T-helper 9 cell (primary cell): ENCODE measurements at regions not wholly inside any gene's neighbourhood (a gene's known extent, or its start where the extent isn't known, plus 50 kb on each side); places are given as distances from the start of the nearest gene placed in this dataset.
"Not testable (repeated sequence)": the region's sequence is repeated elsewhere in the genome, so short reads cannot be mapped to it uniquely, and the experiment has no call there.

ENCODE experiments used
- DNase-seq: peaks from one replicate; pipeline ENCODE4 v3.0.0-alpha.2; 2020

DNA sequence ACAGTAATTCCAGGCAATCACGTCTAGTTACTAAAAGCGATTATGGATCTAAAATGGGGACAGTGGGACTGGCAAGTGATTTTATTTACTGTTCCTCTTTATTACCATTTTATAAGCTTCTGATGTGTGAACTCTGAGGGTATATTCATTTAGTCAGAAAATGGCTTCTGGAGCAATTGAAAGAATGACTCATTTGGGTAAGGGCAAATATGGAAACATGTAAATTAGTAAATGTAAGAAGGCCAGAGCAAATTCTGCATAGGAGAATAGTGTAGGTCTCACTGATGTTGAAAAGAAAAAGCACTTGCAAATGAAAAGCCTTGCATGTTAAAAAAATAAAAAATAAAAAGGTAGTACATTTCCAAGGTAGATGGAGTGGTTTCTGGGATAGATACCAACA, 262.2 kb downstream of the KLF5 start:
- DNase-seq, result no peak

DNA sequence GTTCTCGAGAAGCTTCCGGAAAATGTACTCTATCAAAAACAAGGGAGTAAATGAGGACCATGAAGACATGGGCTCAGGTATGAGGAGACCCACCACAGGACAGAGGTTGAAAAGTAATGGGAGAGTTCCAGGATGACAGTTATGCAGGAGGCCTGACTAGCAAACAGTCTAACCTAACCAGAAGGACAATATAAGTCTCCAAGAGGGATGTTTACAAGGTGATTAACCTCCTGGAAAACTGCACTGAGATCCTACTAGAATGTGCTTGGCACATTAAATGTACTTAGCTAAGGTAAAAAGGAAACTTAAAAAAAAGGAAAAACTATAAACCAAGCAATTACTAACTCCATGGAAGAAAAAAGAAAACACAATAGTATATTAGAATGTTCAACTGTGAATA, 258.3 kb downstream of the KLF5 start:
- DNase-seq, result no peak

DNA sequence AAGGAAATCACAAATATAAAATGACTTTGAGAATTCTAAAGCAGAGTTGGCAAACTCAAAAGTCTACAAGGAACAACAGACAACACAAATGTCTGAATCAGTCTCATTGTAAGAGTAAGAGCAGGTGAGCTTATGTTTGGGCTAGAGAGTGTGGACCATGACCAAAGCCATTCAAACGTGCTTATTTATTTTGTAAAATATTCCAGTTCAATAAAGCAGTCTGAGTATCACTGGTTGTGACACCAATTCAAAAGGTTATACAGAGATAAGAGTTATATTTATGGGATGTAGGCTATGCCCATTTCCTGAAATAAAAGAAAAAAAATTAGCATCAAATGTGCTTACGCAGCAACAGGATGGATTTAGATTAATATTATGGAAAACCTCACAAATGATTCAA, 251.6 kb downstream of the KLF5 start:
- no peak for DNase-seq

DNA sequence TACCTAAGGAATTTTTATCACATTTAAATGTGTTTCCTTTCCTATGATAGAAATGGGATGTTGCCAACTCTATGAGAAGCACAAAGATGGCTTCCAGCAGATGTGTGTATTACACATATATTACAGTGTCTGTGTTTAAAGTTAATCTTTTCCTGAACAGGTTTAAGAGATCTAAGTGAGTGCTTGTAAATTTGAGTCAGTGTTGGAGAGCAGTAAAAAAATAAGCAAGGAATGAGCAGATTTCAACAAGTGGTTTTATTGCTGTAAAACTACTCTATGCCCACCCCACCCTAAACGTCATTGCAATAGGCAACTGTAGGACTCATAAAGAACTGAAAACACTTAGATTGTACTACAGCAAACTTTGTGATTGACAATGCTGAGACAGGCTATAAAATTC, 248.7 kb downstream of the KLF5 start:
- DNase-seq, result no peak

DNA sequence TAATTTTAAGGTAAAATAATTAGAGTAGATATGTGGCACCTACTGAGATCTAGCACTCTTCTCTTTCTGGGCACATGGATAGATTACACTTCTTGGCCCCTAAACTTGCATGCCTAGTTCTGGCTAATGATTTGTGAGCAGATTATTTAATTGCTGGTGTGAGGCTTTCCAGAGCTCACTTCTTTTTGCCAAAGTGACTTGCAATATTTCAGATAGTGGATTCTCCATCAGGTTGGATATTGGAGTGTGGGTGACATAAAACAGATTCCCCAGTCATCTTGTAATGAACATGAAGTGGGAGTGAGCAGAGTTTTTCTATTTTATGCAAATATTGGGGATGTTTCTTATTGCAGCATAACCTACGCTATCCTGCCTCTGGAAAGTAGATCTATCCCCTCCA, 247.9 kb downstream of the KLF5 start:
- DNase-seq, result no peak

DNA sequence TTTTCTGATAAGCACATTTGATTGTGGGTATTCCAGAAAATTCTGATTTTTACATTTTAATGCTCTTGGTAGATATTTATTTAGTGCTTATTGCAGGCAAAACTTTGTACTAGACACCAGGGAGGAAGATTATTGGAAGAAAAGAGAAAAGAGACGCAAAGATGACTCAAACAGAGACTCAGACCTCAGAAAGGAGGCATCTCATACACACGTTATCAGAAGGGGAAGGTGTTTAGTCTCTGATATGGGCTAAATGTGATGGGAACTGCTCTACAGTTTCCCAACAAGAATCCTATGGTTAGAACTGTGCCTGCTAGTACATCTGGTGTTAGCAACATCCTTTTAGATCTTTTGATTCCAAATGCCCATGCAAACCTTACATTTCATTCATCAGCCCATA, 245.6 kb downstream of the KLF5 start:
- DNase-seq, result no peak

DNA sequence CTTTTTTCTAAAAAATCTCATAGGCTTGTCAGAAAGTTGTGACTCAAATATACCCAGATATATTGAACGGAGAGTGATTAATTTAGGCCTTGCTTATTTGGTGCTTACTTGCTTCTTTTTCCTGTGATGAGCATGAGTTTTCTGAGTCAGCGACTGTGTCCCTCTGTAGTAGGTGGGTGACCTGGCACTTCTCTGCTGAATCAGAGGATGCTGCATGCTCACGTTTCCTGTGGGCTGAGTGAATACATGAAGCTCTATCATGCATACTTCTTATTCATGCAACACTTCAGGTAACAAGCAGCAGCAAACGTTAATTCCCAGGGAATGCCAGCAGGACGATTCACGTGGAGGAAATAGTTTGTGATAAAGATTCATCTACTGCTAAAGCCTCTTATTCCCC, 245.0 kb downstream of the KLF5 start:
- no peak for DNase-seq

DNA sequence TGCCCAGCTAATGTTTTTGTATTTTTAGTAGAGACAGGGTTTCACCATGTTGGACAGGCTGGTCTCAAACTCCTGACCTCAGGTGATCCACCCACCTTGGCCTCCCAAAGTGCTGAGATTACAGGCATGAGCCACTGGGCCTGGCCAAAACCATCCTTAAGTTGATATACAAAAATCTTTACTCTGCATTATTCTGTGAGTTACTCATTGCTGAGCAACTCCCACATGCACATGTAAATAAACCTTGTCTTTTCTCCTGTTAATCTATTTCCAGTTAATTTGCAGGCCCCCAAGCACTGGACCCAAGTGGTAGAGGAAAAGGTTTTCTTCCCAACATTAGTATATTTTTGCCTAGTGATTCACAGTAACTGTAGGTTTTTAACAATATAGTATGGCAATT, 242.8 kb downstream of the KLF5 start:
- not testable (repeated sequence) for DNase-seq

DNA sequence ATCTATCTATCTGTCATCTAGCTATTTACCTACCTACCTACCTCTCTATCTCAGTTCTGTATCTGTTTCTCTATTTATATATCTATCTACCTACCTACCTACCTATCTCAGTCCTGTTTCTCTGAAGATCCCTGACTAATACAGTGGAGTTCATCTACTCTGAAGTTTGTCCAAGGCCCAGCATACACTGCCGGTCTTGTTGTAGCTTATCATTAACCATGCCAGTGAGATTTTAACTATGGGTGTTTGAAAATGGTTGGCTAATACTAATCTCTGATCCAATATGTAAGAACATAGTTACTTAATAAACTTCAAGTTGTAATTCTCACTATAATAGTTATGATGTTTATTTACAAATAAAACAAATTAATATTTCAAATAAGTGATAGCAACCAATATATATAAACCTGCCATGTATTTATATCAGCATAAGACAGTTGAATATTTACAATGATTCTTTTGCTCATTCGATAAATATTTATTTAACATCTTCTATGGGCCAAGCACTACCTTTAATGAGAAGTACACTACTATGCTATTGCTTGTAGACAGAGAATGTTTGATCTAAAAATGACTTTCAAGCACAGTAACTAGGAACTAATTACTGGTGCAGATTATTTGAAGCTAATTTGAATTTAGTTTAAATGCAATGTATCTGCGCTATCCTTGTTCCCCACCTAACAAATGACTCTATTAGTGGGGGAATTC, 242.1 kb downstream of the KLF5 start:
- no peak for DNase-seq

DNA sequence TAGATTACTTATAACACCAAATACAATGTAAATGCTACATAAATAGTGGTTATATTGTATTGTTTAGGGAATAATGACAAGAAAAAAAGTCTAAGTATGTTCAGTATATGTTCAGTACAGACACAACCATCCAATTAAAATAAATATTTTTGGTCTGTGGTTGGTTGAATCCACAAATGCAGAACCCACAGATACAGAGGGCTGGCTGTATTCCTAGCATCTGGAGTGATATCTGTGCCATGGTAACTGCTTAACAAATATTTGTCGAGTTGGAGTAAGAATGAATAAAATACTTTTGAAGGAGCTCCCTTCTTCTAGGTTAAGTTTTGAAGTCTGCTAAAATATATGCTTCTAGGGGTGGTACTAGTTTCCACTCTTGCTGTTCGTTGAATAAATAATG, 241.0 kb downstream of the KLF5 start:
- DNase-seq, result no peak

DNA sequence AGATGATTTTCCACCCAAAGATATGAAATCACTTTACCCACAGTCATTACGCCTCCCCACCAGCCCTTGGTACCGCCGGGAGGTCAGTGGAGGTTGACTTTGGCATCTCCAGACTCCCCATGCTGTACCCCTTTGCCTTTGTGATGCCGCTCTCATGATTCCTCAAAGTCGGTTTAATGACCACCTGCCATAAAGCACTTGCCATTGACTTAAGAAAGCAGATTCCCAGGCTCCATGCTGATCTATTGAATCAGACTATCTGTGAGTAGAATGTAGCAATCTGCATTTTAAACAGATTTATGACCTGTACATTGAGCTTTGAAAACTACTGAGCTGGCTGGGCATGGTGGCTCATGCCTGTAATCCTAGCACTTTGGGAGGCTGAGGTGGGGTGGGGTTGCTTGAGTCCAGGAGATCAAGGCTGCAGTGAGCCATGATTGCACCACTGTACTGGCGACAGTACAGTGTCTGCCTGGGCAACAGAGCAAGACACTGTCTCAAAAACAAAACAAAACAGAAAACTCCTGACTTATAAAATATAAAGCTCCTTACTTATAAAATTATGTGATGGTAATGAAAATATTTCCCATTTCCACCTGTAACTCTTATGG, 235.2 kb downstream of the KLF5 start:
- no peak for DNase-seq

DNA sequence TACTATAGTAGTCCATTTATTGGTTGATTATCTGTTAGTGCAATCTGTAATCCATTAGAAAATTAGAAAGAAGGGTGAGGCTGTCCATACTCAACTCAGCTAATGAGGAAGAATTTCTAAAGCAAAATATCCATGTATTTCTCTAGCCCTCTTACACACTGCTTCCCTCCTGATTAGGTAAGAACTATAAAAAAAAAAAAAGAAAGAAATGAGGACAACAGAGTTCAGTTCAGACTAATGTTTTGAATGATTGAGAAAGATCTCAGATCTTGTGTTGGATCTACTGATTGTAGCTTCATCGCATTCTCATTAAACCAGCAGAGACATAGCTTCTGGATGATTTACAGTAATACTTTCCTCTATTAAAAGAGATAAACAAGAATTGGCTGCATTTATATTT, 233.3 kb downstream of the KLF5 start:
- DNase-seq, result no peak

DNA sequence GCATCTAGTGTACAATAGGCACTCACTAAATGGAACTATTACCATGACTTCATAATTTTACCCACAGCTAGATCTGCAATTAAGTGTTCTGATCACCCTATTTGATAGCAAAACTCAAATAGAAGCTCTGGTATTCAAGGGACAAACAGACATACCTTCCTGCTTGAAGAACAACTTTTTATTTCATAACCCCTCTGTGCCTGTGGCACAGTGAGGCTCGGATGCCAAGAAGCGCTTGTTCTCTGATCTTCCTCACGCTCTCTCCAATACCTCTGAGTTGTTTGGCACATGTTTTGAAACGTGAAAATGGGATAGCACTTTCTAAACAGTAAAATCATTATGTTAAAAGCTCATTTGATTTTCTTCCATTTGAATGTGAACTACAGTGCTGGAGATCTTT, 232.0 kb downstream of the KLF5 start:
- DNase-seq, result no peak

DNA sequence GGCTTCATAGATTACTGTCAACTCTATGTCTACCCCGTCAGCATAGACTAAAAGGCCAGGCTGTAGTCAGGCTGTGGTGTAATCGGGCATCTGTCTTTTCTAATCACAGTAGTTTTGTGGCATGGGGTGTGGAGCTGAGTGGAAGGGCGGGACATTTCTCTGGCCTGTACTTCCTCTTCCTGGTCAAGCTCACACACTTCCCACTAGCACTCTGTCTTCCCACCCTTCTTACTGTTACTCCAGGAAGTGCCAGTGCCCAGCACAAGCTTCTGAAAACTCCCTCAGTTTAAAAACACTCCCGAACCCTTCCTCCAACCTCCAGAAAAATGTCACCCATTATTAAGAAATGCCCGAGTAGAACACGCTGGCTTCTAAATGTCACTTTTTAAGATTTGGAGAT, 229.8 kb downstream of the KLF5 start:
- no peak for DNase-seq

DNA sequence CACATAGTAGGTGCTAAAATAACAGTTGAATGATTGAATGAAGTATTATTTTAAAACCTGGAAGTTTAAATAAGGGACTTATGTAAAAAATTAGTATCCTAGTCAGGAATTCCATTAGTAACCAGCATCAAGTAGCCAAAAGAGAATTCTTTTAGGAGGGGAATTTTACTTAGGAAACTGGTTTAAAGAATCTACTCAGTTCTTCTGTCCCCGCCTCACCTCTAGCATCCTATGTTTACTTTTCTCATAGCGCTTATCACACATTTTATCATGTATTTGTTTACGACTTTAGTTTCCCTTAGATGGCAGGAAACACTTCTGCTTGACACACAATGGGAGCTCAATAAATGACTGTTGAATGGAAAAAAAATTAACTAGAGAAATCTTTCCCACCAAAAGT, 229.0 kb downstream of the KLF5 start:
- no peak for DNase-seq

DNA sequence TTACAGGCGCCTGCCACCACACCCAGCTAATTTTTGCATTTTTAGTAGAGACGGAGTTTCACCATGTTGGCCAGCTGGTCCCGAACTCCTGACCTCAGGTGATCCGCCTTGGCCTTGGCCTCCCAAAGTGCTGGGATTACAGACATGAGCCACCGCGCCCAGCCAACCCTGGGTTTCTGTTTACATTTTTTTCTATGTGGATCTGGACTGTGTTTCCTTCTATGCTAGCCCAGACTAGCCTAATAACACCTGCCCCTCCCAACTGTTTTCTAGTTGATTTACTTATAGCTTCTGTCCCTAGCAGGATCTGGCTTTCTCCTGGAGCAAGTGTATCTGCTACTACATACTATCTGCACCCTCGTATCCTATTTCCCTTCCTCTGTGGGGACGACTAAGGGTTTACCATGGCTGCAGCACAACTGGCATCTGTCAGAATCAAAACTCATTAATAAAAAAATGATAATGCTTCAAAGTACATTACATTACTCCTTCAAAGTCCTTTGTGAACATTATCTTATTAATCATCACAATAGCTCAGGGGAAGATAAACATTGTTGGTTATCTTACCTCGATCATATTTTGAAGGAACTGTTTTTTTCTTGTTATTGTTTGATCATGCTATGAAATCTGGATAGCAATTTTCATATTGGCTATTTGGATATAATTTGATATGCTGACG, 228.3 kb downstream of the KLF5 start:
- no peak for DNase-seq

DNA sequence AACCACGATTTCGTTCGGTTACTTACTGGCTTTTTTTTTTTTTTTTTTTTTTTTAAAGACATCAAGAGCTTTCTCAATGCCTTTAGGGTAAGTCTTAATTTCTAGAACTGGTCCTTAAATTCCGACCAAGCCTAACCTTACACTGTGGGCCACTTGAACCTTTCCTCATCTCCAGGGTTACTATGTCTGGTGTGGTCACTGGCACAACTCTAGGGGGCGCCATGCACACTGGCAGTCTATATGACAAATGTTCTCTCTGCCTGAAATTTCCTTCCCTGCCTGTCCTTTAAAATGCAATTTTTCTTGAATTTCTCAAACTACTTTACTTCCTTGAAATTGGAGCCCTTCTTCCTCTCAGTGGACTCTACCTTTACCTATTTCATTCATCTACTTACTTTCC, 227.4 kb downstream of the KLF5 start:
- no peak for DNase-seq

DNA sequence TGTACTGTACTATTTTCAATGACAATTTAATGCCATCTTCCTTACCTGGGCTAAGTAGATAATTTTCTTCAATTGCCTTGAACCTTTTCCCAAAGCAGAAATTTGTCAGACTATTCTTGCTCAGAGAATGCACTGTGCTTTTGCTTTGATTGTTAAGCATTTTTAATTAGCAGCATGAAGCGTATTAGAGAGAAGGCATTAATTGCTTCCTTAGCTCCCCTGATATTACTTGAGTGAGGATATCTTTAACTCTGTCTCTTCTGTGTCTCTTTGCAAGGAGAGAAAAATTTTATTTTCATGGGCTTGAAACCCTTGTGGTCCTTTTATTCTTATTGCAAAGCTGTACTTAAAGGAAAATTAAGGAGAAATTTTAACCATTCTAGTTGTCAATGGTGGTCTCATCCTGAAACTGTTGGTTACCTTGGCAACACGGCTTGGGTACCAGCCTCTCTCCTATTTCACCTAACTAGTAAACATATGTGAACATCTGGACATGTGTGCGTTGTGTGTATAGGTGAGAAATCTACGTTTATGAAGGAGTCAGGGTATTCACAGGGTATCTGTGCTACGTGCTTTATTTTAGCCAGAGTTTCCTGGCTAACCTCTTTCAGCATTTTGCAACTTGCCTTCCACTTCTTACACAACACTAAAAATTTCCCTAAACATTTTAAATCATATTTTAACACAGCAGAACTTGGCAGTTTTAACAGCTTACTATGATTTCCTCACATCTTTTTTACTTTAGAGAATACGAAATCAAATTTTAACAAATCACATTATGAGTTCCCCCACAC, 225.5 kb downstream of the KLF5 start:
- DNase-seq, result no peak

DNA sequence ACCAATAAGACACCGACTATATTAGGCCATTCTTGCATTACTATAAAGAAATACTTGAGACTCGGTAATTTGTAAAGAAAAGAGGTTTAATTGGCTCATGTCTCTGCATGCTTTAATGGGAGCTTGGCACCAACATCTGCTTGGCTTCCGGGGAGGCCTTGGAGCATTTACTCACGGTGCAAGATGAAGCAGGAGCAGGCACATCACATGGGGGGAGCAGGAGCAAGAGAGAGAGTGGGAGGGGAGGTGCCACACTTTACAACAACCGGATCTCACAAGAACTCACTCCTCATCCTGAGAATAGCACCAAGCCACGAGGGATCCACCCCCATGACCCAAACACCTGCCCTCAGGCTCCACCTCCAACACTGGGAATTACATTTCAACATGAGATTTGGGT, 224.8 kb downstream of the KLF5 start:
- no peak for DNase-seq

DNA sequence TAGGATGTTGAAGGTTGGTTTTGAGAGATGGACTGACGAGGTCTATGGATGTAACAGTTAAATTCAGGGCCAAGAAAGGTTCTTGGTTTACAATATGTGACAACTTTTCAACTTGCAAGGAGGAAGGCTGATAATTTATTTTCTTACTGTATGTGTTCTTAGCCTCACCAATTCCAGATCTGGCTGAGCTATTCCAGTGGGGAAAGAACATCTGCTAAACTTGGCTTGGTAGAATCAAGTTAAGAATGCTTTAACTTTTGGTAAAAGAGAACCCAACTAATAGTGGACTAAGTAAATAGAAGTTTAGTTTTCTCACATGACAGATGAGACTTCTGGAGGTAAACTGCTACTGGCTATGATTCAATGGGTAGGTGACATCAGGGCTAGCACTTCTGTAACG, 222.9 kb downstream of the KLF5 start:
- no peak for DNase-seq

DNA sequence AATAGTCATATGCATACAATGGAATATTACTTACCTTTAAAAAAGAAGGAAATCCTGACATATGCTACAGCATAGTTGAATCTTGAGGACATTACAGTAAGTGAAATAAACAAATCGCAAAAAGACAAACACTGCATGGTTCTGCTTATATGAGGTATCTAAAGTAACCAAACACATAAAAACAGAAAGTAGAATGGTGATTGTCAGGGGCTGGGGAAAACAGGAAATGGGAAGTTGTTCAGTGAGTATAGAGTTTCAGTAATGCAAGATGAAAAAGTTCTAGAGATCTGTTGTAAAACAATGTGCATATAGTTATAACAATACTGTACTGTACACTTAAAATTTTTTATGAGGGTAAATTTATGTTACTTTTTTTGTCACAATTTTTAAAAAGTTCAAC, 219.4 kb downstream of the KLF5 start:
- DNase-seq, result no peak

DNA sequence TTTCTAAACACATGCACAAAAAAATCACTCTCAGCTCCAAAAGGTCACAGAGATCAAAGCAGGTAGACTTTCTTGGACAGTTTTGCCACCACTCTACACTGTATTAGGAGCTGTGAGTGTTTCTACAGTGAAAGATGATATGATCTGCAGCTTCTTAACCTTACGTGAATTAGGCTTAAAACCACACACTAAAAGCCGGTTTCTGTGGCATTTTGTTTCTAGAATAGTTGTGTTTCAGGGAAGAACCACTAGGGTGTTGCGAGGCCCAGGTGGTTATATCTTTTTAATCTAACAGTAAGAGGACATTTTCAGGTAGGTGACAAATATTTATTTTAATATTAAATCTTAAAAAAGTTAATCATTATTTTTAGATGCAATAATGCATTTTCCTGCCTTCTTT, 216.4 kb downstream of the KLF5 start:
- DNase-seq, result no peak

DNA sequence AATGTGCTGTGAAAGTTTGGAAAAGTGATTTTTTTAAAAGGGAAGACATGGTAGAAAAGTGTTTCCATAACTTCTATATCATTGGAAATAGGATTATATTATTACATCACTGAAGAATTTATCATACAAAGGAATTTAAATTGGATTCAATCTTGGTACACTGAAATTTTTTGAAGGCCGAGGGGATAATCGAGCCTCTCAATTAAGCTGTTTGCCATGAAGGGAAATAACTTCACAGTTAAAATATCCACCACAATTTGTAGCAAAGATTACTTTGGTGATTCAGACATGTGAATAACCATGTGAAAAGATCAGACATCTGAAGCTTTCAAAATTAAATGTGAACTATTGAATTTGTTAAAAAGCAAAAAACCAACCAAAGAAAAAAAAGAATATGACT, 215.3 kb downstream of the KLF5 start:
- DNase-seq, result no peak

DNA sequence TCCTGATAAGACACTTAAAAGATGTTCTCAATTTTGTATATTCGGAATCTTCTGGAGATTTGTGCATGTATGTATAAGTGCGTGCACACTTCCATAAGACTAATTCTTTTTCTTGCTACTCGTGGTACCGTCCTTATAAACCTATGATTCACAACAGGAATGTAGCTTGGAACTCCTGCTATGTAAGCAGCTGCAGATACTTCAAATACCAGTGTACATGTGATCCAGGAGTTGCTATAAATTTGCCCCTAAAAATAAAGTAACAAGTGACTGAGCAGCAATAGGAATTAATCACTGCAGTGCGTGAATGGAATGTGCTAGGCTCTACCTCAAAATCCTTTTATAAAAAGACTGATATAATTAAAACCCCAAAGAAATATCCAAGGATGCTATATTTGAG, 214.9 kb downstream of the KLF5 start:
- DNase-seq, result no peak
